Stimulated activated CD4-positive, alpha-beta T cell treated with anti-CD3 and anti-CD28 coated beads, Interleukin-1b, Interleukin-23, amount 100 ng/mL, for 4 hours (primary cell): ENCODE measurements at regions not wholly inside any gene's neighbourhood (a gene's known extent, or its start where the extent isn't known, plus 50 kb on each side); places are given as distances from the start of the nearest gene placed in this dataset.

Source experiments
- DNase-seq, 2 donors: peaks; one replicate each; pipeline ENCODE4 v3.0.0-alpha.2; 2020; ENCODE audit warnings: low read depth in 2 of 2

- no peak for DNase-seq
Measured at GRCh38 chr1:34697818-34698217, 57.0 kb upstream of the GJB5 start.

GRCh38 chr1:34701326-34702060, 53.4 kb upstream of the GJB5 start:
- no peak for DNase-seq
